WTC11 (cell line): ENCODE measurements at regions not wholly inside any gene's neighbourhood (a gene's known extent, or its start where the extent isn't known, plus 50 kb on each side); places are given as distances from the start of the nearest gene placed in this dataset.

Experiments used
- ATAC-seq: fragments of 200-7000 bp; cut with Tn5 transposase; 2 replicates; pipeline ENCODE4 v1.10.0; 2021; ENCODE audit warnings: mild to moderate bottlenecking, moderate library complexity
- CTCF ChIA-PET: fragments of 300-600 bp; sonication (Branson Sonifier 250); formaldehyde crosslinking; loops from one replicate; lab custom pipeline; 2021; ENCODE audit warnings: antibody characterized with exemption; lab: Charles Lee
- POLR2A ChIA-PET: fragments of 350-600 bp; sonication (Branson Sonifier 250); formaldehyde crosslinking; loops from one replicate; lab custom pipeline; 2021; ENCODE audit warnings: antibody characterized with exemption; lab: Charles Lee
- DNase-seq: peaks from one replicate; pipeline ENCODE4 v3.0.0; 2021; ENCODE audit warnings: low spot score
- H3K27ac Mint-ChIP-seq: 2 replicates; pipeline ENCODE4 v1.8.0; 2021; ENCODE audit warnings: mixed read lengths
- H3K27me3 Mint-ChIP-seq: 2 replicates; pipeline ENCODE4 v1.8.0; 2021; ENCODE audit warnings: low read depth, mild to moderate bottlenecking, moderate library complexity, mixed read lengths
- H3K36me3 Mint-ChIP-seq: 2 replicates; pipeline ENCODE4 v1.8.0; 2021; ENCODE audit warnings: mixed read lengths
- H3K4me1 Mint-ChIP-seq: 2 replicates; pipeline ENCODE4 v1.8.0; 2022; ENCODE audit warnings: mixed read lengths
- H3K4me3 Mint-ChIP-seq: 2 replicates; pipeline ENCODE4 v1.8.0; 2021; ENCODE audit warnings: mild to moderate bottlenecking, moderate library complexity, mixed read lengths
- H3K9me3 Mint-ChIP-seq: 2 replicates; pipeline ENCODE4 v1.8.0; 2021; ENCODE audit warnings: mixed read lengths
- ATF6 ChIP-seq: sonication (generic); formaldehyde crosslinking; IDR thresholded peaks from 2 replicates; pipeline ENCODE4 v1.8.1; 2023; ENCODE audit warnings: mild to moderate bottlenecking, missing genetic modification reagents
- CBFB ChIP-seq: sonication (generic); formaldehyde crosslinking; IDR thresholded peaks from 2 replicates; pipeline ENCODE4 v1.8.1; 2022; ENCODE audit warnings: mild to moderate bottlenecking, low read depth, missing genetic modification reagents
- CDX4 ChIP-seq: fragments of 250-450 bp; sonication (Bioruptor Pico); IDR thresholded peaks from 2 replicates; pipeline ENCODE4 v1.9.0; 2021; ENCODE audit warnings: moderate library complexity, mild to moderate bottlenecking, inconsistent platforms, borderline replicate concordance
- E2F1 ChIP-seq: sonication (generic); formaldehyde crosslinking; IDR thresholded peaks from 2 replicates; pipeline ENCODE4 v1.8.0; 2022; ENCODE audit warnings: mild to moderate bottlenecking, missing genetic modification reagents
- ELF4 ChIP-seq: sonication (generic); formaldehyde crosslinking; IDR thresholded peaks from 2 replicates; pipeline ENCODE4 v1.8.1; 2022; ENCODE audit warnings: low read depth, mild to moderate bottlenecking, moderate library complexity, missing genetic modification reagents
- FOXJ3 ChIP-seq: sonication (generic); formaldehyde crosslinking; IDR thresholded peaks from 2 replicates; pipeline ENCODE4 v1.9.0; 2021; ENCODE audit warnings: missing genetic modification reagents, mild to moderate bottlenecking, borderline replicate concordance
- GRHL2 ChIP-seq: fragments of 250-450 bp; sonication (Bioruptor Pico); IDR thresholded peaks from 2 replicates; pipeline ENCODE4 v1.8.0; 2022; ENCODE audit warnings: mild to moderate bottlenecking, moderate library complexity; ENCODE audit not compliant: insufficient replicate concordance, severe bottlenecking
- NR1H2 ChIP-seq: sonication (generic); formaldehyde crosslinking; IDR thresholded peaks from 2 replicates; pipeline ENCODE4 v1.9.0; 2021; ENCODE audit warnings: mild to moderate bottlenecking, moderate library complexity, missing genetic modification reagents
- NR3C1 ChIP-seq: sonication (generic); formaldehyde crosslinking; conservative IDR thresholded peaks from 2 replicates; pipeline ENCODE4 v1.8.1; 2023; ENCODE audit warnings: low read depth, mild to moderate bottlenecking, missing genetic modification reagents
- PRDM15 ChIP-seq: sonication (generic); formaldehyde crosslinking; IDR thresholded peaks from 2 replicates; pipeline ENCODE4 v1.8.0; 2022; ENCODE audit warnings: missing genetic modification reagents
- STAT6 ChIP-seq: sonication (generic); formaldehyde crosslinking; conservative IDR thresholded peaks from 2 replicates; pipeline ENCODE4 v1.8.1; 2023; ENCODE audit warnings: mild to moderate bottlenecking, low read depth, missing genetic modification reagents, moderate library complexity
- USF2 ChIP-seq: sonication (generic); formaldehyde crosslinking; IDR thresholded peaks from 2 replicates; pipeline ENCODE4 v1.8.1; 2023; ENCODE audit warnings: mild to moderate bottlenecking, missing genetic modification reagents, moderate library complexity
- ZNF121 ChIP-seq: sonication (generic); formaldehyde crosslinking; IDR thresholded peaks from 2 replicates; pipeline ENCODE4 v1.8.0; 2023; ENCODE audit warnings: missing genetic modification reagents
- ZNF263 ChIP-seq: sonication (generic); formaldehyde crosslinking; IDR thresholded peaks from 2 replicates; pipeline ENCODE4 v1.8.1; 2022; ENCODE audit warnings: low read depth, mild to moderate bottlenecking, moderate library complexity, missing genetic modification reagents
- ZNF396 ChIP-seq: fragments of 250-450 bp; sonication (Bioruptor Pico); IDR thresholded peaks from 2 replicates; pipeline ENCODE4 v1.8.0; 2021; ENCODE audit warnings: mild to moderate bottlenecking, moderate library complexity, borderline replicate concordance
- ZSCAN18 ChIP-seq: fragments of 250-450 bp; sonication (Bioruptor Pico); IDR thresholded peaks from 2 replicates; pipeline ENCODE4 v2.1.2; 2022; ENCODE audit warnings: mild to moderate bottlenecking, moderate library complexity

GRCh38 chr15:81073801-81074200, 60.3 kb upstream of the CFAP161 start (continued):
- TF ChIP-seq ZSCAN18 (CRISPR knock-in tag) (no peak), ATF6 (CRISPR knock-in tag) (no peak), GRHL2 (no peak), FOXJ3 (CRISPR knock-in tag) (no peak)

- Mint-ChIP-seq H3K9me3 (peaks cover 13% of the 10 kb centered on the region), H3K4me3 (no peak overlapping the region), H3K36me3 (no peaks in the 10 kb centered on the region), H3K27ac (no peak overlapping the region), H3K4me1 (no peaks in the 10 kb centered on the region), H3K27me3 (peaks cover 10% of the 10 kb centered on the region)
- CTCF ChIA-PET: no interaction called here
- no peak for DNase-seq
- POLR2A ChIA-PET: no interaction called here
- TF ChIP-seq NR3C1 (CRISPR knock-in tag): no peak
- TF ChIP-seq CDX4 (CRISPR knock-in tag): no peak
- no peak for TF ChIP-seq ZNF263
- TF ChIP-seq ZNF121 (CRISPR knock-in tag): no peak
- TF ChIP-seq USF2 (CRISPR knock-in tag): no peak
- TF ChIP-seq E2F1 (CRISPR knock-in tag): no peak
- TF ChIP-seq CBFB: no peak
- no peak for TF ChIP-seq NR1H2 (CRISPR knock-in tag)
- TF ChIP-seq PRDM15 (CRISPR knock-in tag): no peak
- no peak for TF ChIP-seq ELF4 (CRISPR knock-in tag)
- no peak for TF ChIP-seq ZNF396 (CRISPR knock-in tag)
- no peak for TF ChIP-seq STAT6 (CRISPR knock-in tag)
- no peak for ATAC-seq
Measured at GRCh38 chr15:81074773-81075172, 59.3 kb upstream of the CFAP161 start.
